Right hindlimb (tissue), 1 donor: ENCODE measurements at regions not wholly inside any gene's neighbourhood (a gene's known extent, or its start where the extent isn't known, plus 50 kb on each side); places are given as distances from the start of the nearest gene placed in this dataset.

ENCODE experiments used
- DNase-seq: peaks from one replicate; pipeline ENCODE4 v3.0.0-alpha.2; 2018

DNA sequence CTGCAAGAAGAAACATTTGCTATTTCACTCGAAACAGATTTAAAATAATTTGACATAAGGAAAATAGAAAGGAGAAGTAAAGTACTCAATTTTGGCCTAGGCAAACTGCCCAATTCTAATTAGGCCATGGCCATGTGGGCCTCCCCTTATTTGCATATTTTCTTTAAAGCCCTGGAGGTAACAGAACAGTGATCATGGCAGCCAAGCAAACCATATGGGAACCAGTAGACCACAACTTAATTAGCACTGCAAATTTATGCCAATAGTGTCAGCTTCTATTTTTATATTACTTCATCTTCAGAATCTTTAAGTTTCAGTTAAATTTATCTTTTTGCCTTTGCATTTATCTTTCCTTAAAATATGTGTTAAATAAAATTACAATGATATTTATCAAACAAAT lies 63.3 kb upstream of the THSD7A start:
- no peak for DNase-seq

DNA sequence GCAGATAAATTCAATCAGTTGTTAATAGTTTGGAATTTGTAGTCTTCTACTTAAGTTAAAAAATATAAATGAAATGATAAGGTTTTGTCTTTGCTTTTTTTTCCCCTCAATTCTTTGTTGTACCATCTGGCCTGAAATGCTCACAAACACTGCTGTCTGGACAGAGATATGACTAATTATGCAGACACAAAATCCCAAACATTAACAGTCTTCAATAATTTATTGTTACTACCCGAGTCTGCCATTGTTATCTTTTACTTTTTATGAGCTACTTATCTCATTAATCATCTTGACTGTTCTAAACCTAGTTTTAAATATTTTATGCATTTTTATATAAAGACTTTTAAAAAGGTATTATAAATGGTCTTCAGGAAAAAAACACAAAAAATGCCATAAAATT lies 64.7 kb upstream of the THSD7A start:
- DNase-seq = no peak

DNA sequence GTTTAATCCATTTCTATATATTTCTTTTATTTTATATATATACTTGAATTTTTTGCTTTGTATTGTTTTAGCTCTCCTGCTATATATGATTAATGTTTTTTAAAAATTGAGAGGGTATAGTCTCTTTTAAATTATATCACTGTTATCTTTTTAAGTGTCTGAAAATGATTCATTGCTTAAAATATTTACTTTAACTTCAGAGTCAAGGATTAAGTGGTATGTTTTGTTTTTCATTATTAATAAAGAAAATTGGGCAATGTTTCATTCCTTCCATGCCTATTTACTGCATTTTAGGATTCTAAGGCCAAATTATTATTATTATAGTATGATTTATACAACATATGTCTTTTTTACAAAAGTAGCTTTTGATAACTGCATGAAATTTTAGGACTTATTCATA lies 67.2 kb upstream of the THSD7A start:
- DNase-seq = no peak

DNA sequence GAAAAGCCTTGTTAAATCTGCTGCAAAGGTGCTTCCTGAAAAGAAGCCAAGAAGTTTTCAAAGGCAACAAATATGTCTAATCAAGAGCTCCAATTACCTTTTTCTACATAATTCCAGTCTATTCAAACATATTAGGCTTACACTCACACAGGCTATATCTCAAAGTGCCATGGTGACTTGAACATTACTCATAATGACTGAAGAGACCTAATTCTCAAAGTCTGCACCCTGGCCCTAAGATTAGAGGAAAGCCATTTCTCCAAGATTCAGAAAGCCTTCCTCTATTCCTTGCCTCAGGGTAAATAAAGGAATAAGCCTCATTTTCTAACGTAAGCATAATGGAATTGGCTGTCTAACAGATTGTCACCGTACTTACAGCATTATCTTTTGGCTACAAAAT lies 78.3 kb upstream of the THSD7A start:
- no peak for DNase-seq

DNA sequence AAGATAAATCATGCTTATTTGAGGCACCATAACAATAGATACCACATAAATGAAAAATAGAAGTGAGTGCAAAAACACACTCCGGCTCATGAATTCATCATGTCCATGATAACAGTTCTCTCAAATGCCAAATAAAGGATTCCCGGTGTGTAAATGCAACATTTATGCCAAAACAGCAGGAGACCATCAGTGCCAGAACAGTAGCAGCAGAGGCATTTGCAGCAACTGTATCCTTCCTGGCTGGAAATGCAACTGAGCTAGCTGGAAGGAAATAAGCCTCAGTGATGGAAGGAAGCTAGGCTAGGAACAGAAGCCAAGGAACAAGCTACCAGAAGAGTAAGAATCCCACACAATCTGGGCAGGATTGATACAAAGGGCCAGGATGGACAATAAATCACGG lies 79.9 kb upstream of the THSD7A start:
- no peak for DNase-seq

DNA sequence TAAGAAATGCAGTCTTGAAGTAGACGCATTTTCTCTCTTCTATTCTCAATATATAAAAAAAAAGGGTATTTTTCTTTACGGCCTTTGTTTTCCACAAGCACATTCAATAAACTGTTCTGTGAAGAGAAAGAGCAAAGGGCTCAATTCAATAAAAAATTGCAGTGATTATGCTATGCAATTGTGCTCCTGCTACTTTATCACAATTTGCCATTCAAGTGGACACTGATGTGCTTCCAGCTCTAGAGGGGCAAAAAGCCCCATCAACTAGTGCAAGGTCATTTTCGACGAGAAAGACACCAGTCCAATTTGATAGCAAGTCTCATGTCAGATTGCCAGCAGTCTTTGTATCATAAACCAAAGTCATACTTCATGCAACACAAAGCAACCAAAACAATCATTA lies 82.6 kb upstream of the THSD7A start:
- DNase-seq = no peak

DNA sequence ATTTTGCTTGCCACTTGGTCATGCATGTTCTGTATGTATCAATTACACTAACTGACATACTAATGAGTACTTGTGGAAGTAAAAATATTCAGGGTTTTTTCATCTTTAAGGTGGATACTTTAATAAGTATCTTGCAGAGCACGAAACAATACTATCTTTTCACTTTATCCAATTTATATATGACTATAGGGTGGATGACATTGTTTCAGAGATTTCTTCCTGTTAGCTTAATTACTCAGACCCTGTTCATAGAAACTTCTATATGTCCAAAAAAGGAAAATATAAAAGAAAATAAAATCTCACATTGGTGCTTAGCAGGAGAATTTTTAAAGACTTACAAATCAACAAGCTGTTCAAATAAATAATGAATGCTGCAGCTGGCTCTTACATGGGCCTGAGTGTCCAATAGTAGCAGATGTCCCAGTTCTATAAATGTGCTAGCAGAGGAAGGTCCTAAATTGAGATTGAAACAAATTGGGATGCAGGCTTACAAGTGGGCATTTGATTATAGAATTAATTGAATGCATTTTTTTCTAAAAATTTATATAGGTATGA lies 91.5 kb upstream of the THSD7A start:
- no peak for DNase-seq

DNA sequence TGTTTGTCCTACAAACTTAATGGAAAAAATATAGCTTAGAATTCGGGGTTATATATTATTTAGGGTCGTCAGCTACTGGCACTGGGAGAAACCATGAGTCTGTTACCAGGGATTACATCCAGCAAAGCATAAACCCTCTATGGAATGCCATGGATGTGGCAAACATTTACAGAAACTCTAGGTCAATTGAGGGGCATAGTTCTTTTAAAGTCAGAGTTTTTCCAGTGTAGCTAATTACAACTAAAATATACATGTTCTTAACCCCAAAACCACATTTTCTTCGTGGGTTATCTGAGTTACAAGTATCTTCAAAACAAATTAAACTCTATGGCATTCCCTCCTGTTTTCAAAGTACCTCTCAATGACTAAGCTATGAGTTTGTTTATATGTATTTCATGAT lies 99.3 kb upstream of the THSD7A start:
- no peak for DNase-seq

DNA sequence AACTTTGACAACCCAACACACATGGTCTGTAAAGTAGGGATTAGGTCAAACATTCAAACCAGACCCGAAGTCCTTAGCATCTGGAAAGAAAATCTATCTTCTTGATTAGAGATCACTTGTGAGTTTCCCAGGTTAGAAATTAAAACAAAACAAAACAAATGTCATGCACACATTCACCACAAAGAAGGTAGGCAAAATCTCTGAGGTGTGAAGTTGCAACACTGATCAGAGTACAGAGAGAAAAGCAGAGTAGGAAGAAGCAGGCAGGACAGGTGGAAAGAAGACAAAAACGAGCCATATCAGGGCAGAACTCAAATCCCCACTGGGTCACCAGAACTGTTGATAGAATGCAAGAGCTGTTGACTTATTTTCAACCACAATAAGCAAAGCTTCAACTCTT lies 102.8 kb upstream of the THSD7A start:
- DNase-seq = no peak

DNA sequence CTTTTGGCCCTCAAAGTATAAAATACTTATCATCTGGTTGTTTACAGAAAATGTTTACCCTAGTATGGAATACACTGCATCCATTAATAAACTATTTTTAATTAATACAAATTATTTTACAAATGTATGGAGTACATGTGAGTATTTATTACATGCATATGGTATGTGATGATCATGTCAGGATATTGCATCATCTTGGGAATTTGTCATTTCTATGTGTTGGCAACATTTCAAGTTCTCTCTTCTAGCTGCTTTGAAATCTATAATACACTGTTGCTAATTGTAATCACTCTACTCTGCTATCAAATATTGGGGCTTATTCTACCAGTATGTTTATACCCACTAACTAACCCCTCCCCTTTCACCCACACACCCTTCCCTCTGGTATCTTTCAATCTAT lies 103.9 kb upstream of the THSD7A start:
- DNase-seq = no peak

DNA sequence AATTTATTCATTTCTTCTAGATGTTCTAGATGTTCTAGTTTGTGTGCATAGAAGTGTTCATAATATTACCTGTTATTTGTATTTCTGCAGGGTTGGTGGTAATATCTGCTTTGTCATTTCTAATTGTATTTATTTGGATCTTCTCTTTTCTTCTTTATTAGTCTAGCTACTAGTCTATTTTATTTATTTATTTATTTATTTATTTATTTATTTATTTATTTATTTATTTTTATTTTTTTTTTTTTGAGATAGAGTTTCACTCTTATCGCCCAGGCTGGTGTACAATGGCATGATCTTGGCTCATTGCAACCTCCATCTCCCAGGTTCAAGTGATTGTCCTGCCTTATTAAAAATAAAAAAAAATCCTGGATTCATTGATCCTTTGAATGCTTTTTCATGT lies 114.8 kb upstream of the THSD7A start:
- no peak for DNase-seq

DNA sequence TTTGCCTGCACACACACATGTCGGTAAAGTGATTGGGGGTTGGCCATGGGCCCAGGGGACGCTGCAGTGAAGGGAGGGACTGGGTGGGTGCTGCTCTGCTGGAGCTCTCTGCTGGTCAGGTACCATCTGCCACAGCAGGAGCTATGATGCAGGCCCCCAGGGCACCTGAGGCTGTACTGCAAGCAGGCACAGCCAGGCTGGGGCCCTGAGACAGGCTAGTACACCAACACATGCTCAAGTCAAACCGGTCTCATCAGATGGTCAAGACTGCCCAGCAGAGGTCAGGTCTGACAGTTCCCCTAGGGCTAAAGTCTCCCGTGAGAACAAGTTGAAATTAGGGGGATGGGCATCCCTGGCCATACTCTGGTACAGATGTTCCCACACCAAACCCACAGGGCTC lies 118.3 kb upstream of the THSD7A start:
- no peak for DNase-seq

DNA sequence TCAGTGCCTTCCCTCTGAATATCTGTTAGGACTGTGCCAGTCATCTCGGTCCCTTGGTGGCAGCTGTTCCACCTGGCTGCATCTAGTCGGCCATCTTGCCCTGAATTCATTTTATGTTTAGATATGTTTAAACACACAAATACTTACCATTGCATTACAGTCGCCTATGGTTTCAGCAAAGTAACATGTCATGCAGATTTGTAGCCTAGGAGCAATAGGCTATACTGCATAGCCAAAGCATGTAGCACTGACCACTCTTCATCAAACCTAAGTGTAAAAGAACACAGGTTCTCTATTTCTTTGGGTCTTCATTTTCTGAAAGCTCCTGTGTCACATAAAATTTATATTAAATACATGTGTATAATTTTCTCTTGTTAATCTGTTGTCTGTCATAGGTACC lies 118.9 kb upstream of the THSD7A start:
- no peak for DNase-seq

DNA sequence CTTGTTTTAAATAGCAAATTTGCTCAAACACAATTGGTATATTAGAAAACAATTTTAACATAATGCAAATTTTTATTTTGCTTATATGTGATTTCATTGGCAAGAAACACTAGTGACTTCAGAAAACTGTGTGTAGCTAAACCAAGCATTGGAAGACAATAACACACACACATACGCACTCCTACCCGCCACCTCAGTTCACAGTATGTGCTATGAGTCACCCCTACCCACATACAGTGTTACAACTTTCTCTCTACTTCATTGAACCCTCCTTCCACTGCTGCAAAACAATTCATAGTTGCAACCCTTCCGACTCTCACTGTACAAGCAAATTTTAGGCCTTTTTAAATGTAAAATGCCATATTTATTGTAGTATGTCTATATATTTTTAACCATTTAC lies 119.9 kb upstream of the THSD7A start:
- no peak for DNase-seq

DNA sequence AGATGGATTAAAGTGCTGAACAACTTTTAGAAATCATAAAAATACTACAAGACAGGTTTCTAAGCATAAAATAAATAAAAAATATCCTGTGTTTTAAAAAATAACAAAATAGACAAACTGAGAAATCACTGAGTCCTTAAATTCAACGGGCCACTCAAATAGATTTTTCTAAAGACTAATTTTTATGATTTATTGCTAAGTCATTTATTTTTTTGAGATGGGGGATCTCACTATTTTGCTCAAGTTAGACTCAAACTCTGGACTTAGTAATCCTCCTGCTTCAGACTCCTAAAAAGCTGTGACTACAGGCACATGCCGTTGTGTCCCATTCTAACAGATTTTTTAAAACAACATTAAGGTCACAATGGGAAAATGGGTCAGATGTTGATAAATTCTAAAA lies 121.0 kb upstream of the THSD7A start:
- no peak for DNase-seq

DNA sequence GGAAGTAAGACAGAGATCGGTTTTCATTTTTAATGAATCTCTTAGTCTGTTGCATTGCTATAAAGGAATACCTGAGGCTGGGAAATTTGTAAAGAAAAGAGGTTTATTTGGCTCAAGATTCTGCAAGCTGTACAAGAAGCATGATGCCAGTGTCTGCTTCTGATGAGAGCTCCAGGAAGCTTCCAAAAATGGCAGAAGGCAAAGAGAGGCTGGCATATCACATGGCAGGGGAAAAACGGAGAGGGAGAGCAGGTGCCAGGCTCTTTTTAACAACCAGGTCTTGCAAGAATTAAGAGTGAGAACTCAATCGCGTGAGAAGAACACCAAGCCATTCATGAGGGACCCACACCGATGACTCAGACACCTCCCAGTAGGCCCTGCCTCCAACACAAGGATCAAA lies 125.0 kb upstream of the THSD7A start:
- DNase-seq = no peak

DNA sequence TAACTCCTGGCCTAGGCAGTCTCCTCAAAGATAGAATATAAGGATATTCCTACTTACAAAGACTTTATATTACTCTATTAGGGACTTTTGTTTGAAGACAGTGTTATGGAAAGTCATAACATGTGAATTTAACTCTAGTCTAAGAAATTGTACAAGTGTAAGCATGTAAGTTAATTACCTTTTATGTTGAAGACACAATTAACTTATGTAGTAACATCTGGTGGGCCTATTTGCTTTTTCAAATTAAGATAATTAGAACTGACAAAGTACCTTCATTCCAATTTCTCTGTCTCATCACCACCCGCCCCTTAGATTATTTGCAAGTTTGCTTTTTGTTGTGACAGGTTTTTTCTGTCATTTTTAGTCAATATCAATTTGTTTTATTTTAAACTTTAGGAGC lies 126.0 kb upstream of the THSD7A start:
- DNase-seq = no peak

DNA sequence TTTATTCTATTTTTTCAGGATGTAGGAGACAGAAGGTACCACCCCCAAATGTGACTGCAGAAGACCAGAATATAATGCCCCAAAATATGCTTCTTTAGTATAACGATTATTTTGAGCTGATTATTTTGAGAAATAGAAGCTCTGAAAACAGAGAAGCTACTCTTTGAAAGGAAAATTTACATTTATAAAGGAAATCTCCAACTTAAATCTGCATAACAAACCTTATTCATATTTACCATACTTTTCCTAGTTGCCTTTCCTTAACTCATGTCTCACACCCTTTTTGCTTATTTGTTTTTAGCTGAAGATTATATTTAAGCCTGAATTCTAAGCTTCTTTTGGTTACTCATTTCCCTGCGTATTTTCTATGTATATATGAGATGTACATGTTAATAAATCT lies 127.1 kb upstream of the THSD7A start:
- DNase-seq = no peak

DNA sequence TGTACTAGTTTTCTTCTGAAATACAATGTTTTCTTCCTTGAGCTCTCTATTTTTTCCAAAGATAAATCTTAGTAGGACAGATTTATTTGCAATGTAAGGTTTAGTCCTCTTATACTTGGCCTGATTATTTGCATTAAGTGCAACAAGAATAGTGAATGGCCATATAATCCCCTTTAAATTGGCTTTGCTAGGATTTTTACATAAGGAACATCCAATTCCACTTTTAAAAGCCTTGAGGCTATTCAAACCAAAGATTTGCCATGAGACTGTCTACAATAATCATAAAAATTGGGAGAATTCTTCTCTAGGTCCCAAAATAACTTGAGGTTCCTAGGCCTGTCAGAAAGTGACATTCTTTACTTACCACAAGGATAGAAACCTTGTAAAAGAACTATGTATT lies 128.6 kb upstream of the THSD7A start:
- no peak for DNase-seq

DNA sequence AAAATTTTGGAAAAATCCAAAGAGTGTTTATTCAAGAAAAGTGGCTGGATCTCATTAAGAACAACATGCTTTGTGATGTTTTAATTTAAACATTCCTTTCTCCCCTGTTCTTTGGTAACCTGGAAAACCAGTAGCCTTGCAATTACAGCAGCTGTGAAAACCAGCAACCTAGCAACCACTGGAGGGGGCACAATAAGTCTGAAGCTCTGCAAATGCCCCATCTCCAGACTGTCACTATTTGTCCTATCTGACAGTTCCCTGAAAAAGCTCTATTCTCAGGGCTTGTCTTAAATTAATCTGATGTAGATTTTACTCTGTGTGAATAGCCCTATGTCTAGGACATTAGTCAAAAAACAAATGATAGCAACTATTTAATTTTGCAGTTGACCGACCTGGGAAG lies 137.6 kb upstream of the THSD7A start:
- no peak for DNase-seq

DNA sequence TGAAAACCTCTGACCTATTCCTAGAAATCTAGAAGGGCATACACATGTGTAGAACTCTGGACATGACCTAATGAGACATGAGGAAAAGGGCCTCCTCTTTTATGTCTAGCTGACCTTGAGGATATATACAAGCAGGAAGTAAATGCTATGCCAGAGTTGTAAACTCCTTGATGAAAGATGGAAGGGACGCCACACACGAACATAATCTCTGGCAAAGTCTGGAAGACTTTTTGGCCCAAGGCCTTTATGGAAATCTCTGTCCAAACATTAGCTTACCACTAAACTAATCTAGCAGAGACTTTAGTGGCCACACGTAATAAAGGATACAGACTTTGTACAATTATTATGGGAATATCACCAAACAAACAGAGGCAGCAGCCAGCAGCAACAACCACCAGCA lies 138.1 kb upstream of the THSD7A start:
- DNase-seq = no peak

DNA sequence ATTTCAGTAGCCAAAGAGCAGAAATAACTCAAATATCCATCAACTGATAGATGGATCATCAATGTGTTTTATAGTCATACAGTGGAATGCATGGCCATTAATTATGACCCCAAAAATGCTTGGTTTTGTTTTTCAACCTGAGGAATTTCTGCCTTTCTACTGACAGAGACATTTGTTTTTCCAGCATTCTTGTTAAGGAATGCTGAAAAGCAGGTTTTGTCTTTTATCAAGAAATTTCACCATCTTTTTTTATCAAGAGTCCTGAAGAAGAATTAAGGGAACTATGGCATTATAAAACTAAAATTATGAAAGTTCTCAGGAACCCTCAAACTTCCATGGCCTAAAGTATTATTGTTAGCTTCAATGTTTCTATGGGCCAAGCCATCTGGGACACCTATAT lies 153.4 kb upstream of the THSD7A start:
- DNase-seq = no peak

DNA sequence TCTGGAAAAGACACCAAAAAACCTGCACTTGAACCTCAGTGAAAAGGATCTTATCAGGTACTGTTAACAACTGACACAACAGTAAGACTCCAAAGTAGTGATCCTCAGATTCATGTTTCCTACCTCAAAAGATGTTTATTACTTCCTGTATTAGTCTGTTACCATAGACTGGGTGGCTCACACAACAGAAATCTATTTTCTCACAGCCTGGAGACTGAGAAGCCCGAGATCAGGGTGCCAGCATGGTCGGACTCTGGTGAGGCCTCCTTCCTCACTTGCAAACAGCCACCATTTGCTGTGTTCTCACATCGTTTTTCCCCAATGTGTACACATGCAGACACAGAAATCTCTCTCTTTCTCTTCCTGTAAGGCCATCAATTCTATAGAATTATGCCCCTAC lies 154.0 kb upstream of the THSD7A start:
- DNase-seq = no peak

DNA sequence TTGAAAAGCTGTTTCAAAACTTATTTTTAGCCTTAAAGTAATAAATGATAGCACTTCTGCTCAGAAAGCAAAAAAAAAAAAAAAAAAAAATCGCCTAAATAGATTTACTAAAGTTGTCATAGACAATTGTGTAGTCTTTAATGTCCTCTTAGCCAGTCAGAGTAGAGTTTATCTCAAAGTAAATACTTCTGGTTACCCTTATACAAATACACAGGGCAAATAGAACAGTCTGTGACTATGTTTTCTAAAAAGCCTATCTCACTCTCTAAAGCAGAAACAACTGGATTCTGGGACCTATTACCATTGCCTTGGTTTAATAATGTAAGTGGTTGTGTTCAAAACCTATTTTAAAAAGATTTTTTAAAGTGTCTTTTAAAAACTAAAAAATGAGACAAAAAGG lies 156.2 kb upstream of the THSD7A start:
- DNase-seq = no peak

DNA sequence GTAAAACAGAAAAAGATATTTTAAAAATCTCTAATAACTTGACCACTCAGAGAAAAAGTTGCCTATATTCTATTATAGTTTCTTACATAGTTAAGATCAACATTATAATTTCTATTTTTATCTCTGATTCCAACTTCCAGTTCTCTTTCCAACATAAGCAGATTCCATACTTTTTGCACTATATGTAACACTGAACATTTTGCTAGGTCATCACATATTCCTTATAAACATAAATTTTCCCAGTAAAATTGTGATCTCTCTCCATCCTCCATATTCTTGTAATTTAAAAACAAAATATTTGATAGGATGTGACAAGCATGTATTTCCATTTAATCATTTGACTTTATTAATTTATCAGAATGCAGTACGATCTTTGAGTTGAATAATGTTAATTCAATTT lies 170.4 kb upstream of the THSD7A start:
- no peak for DNase-seq

DNA sequence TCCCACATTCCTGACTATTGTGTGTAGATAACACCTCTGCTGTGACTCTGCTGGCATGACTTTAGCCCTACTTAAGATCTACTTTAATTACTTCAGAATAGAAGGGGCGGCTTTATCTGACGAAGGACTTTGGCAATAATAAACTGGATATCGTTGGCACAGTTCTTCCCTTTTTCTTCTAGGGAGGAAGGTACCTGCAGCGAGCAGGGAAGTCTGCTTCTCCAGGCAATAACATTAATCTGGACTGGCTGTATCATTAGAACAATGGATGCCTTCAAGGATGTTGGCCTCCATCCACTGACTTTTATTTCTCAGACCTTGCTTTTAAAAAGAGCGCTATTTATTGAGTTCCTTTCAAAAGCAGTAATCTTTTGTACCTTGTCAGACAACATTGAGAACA lies 172.6 kb upstream of the THSD7A start:
- DNase-seq = no peak
